SK-N-SH treated with all-trans-retinoic acid at 6 μM for 48 hours (cell line): ENCODE measurements at regions not wholly inside any gene's neighbourhood (a gene's known extent, or its start where the extent isn't known, plus 50 kb on each side); places are given as distances from the start of the nearest gene placed in this dataset.

Experiments
- ATAC-seq: fragments of 200-7000 bp; cut with Tn5 transposase; 3 replicates; pipeline ENCODE4 v1.9.1; 2020; ENCODE audit warnings: mild to moderate bottlenecking, moderate library complexity
- ARNTL ChIP-seq: fragments of 450-650 bp; formaldehyde crosslinking; IDR thresholded peaks from 2 replicates; pipeline ENCODE4 v1.5.0; 2020; ENCODE audit warnings: low read depth, mild to moderate bottlenecking, moderate library complexity, borderline replicate concordance
- BACH2 ChIP-seq: fragments of 250-450 bp; sonication (Bioruptor Pico); IDR thresholded peaks from 2 replicates; pipeline ENCODE4 v1.9.0; 2021; ENCODE audit warnings: mild to moderate bottlenecking, borderline replicate concordance
- CREB5 ChIP-seq: fragments of 250-450 bp; sonication (Bioruptor Pico); IDR thresholded peaks from 2 replicates; pipeline ENCODE4 v1.5.1; 2020; ENCODE audit warnings: low read depth, mild to moderate bottlenecking, moderate library complexity
- CSDC2 ChIP-seq: fragments of 250-450 bp; sonication (Bioruptor Pico); IDR thresholded peaks from 2 replicates; pipeline ENCODE4 v1.5.0; 2020; ENCODE audit warnings: mild to moderate bottlenecking, moderate library complexity
- ESRRG ChIP-seq: fragments of 250-450 bp; sonication (Bioruptor Pico); IDR thresholded peaks from 2 replicates; pipeline ENCODE4 v1.6.1; 2021; ENCODE audit warnings: mild to moderate bottlenecking
- ISL1 ChIP-seq: fragments of 250-450 bp; sonication (Bioruptor Pico); IDR thresholded peaks from 2 replicates; pipeline ENCODE4 v2.1.2; 2022; ENCODE audit warnings: mild to moderate bottlenecking, moderate library complexity
- OSR1 ChIP-seq: fragments of 250-450 bp; sonication (Bioruptor Pico); IDR thresholded peaks from 2 replicates; pipeline ENCODE4 v1.8.0; 2022; ENCODE audit warnings: moderate library complexity, mild to moderate bottlenecking, inconsistent platforms
- PATZ1 ChIP-seq: fragments of 250-450 bp; sonication (Bioruptor Pico); IDR thresholded peaks from 2 replicates; pipeline ENCODE4 v1.8.0; 2020; ENCODE audit warnings: mild to moderate bottlenecking, moderate library complexity, borderline replicate concordance
- POU6F1 ChIP-seq: fragments of 250-450 bp; sonication (Bioruptor Pico); IDR thresholded peaks from 2 replicates; pipeline ENCODE4 v1.8.0; 2021; ENCODE audit warnings: low read depth, mild to moderate bottlenecking, moderate library complexity, borderline replicate concordance
- PPARA ChIP-seq: fragments of 250-450 bp; sonication (Bioruptor Pico); IDR thresholded peaks from 2 replicates; pipeline ENCODE4 v1.5.0; 2020; ENCODE audit warnings: mild to moderate bottlenecking, borderline replicate concordance
- RARB ChIP-seq: fragments of 250-450 bp; sonication (Bioruptor Pico); IDR thresholded peaks from 2 replicates; pipeline ENCODE4 v1.8.0; 2021; ENCODE audit warnings: mild to moderate bottlenecking, moderate library complexity
- SNAI2 ChIP-seq: fragments of 250-450 bp; sonication (Bioruptor Pico); IDR thresholded peaks from 2 replicates; pipeline ENCODE4 v1.5.0; 2020; ENCODE audit warnings: mild to moderate bottlenecking, moderate library complexity
- TCF4 ChIP-seq: fragments of 250-450 bp; sonication (Bioruptor Pico); IDR thresholded peaks from 2 replicates; pipeline ENCODE4 v1.8.0; 2021; ENCODE audit warnings: mild to moderate bottlenecking, moderate library complexity, borderline replicate concordance
- TOX ChIP-seq: fragments of 250-450 bp; sonication (Bioruptor Pico); IDR thresholded peaks from 2 replicates; pipeline ENCODE4 v1.8.0; 2021; ENCODE audit warnings: mild to moderate bottlenecking, moderate library complexity, borderline replicate concordance
- TSHZ2 ChIP-seq: fragments of 250-450 bp; sonication (Bioruptor Pico); IDR thresholded peaks from 2 replicates; pipeline ENCODE4 v1.5.0; 2020; ENCODE audit warnings: mild to moderate bottlenecking, moderate library complexity
- ZC3H10 ChIP-seq: fragments of 250-450 bp; sonication (Bioruptor Pico); IDR thresholded peaks from 2 replicates; pipeline ENCODE4 v1.5.1; 2021; ENCODE audit warnings: mild to moderate bottlenecking, moderate library complexity
- ZFP3 ChIP-seq: fragments of 250-450 bp; sonication (Bioruptor Pico); IDR thresholded peaks from 2 replicates; pipeline ENCODE4 v1.5.0; 2020; ENCODE audit warnings: mild to moderate bottlenecking, moderate library complexity
- ZFP30 ChIP-seq: fragments of 450-650 bp; formaldehyde crosslinking; IDR thresholded peaks from 2 replicates; pipeline ENCODE4 v1.5.0; 2022; ENCODE audit warnings: mild to moderate bottlenecking, moderate library complexity
- ZNF565 ChIP-seq: fragments of 450-650 bp; formaldehyde crosslinking; conservative IDR thresholded peaks from 2 replicates; pipeline ENCODE4 v1.5.0; 2020; ENCODE audit warnings: low read depth, mild to moderate bottlenecking, moderate library complexity
- ZNF70 ChIP-seq: fragments of 450-650 bp; formaldehyde crosslinking; IDR thresholded peaks from 2 replicates; pipeline ENCODE4 v1.5.0; 2020; ENCODE audit warnings: mild to moderate bottlenecking, moderate library complexity
- ZNF8 ChIP-seq: fragments of 450-650 bp; formaldehyde crosslinking; IDR thresholded peaks from 2 replicates; pipeline ENCODE4 v1.5.0; 2020; ENCODE audit warnings: mild to moderate bottlenecking, moderate library complexity

GRCh38 chr13:83214452-83214851, 667.8 kb downstream of the SLITRK1 start:
- no peak for TF ChIP-seq ZFP3 (CRISPR knock-in tag)
- no peak for TF ChIP-seq PATZ1 (CRISPR knock-in tag)
- TF ChIP-seq ESRRG (CRISPR knock-in tag) = no peak
- no peak for TF ChIP-seq ZNF70 (CRISPR knock-in tag)
- no peak for TF ChIP-seq CSDC2 (CRISPR knock-in tag)
- TF ChIP-seq BACH2 (CRISPR knock-in tag) = no peak
- TF ChIP-seq TCF4 (CRISPR knock-in tag) = no peak
- no peak for TF ChIP-seq OSR1 (CRISPR knock-in tag)
- TF ChIP-seq POU6F1 = no peak
- TF ChIP-seq TOX = no peak
- TF ChIP-seq ARNTL = no peak
- TF ChIP-seq PPARA = no peak
- TF ChIP-seq ZNF8 (CRISPR knock-in tag) = no peak
- no peak for TF ChIP-seq SNAI2 (CRISPR knock-in tag)
- no peak for TF ChIP-seq ZC3H10 (CRISPR knock-in tag)
- TF ChIP-seq ZFP30 (CRISPR knock-in tag) = no peak
- TF ChIP-seq CREB5 (CRISPR knock-in tag) = no peak
- no peak for TF ChIP-seq TSHZ2 (CRISPR knock-in tag)
- no peak for ATAC-seq

GRCh38 chr13:83211301-83211700, 671.0 kb downstream of the SLITRK1 start:
- TF ChIP-seq ESRRG (CRISPR knock-in tag) = no peak
- ATAC-seq = peak; percentile 49; the same call in 2 of the 3 replicates

- no peak for TF ChIP-seq ZNF70 (CRISPR knock-in tag)
- no peak for TF ChIP-seq SNAI2 (CRISPR knock-in tag)
- no peak for TF ChIP-seq TOX
- TF ChIP-seq RARB (CRISPR knock-in tag) = no peak
- TF ChIP-seq ZC3H10 (CRISPR knock-in tag) = no peak
- no peak for TF ChIP-seq PATZ1 (CRISPR knock-in tag)
- TF ChIP-seq TSHZ2 (CRISPR knock-in tag) = no peak
- no peak for TF ChIP-seq BACH2 (CRISPR knock-in tag)
- TF ChIP-seq ISL1 (CRISPR knock-in tag) = no peak
- TF ChIP-seq TCF4 (CRISPR knock-in tag) = no peak
- no peak for TF ChIP-seq CSDC2 (CRISPR knock-in tag)
- no peak for TF ChIP-seq ZNF565 (CRISPR knock-in tag)
- no peak for TF ChIP-seq PPARA
- TF ChIP-seq, all 23 proteins: peak for 0
- ATAC-seq = no peak
Observed at GRCh38 chr13:83204886-83205285, 677.4 kb downstream of the SLITRK1 start.
